Neural cell (in vitro differentiated cells): ENCODE measurements at regions not wholly inside any gene's neighbourhood (a gene's known extent, or its start where the extent isn't known, plus 50 kb on each side); places are given as distances from the start of the nearest gene placed in this dataset.

Experiments
- H2AFZ ChIP-seq: fragments of 200-600, 300-800 bp; sonication (generic), shearing (Covaris generic); 2 replicates; pipeline ENCODE4 v1.6.0; 2014; ENCODE audit warnings: low read depth, mild to moderate bottlenecking, antibody characterized with exemption, low read length, moderate library complexity
- H3F3A ChIP-seq: fragments of 200-600 bp; shearing (Covaris generic); 2 replicates; pipeline ENCODE4 v1.6.1; 2016; ENCODE audit warnings: mild to moderate bottlenecking, moderate library complexity, mixed read lengths, antibody characterized with exemption, low read length; ENCODE audit not compliant: insufficient read depth, poor library complexity, severe bottlenecking
- H3K27ac ChIP-seq: fragments of 200-600, 300-800 bp; sonication (generic), shearing (Covaris generic); 2 replicates; pipeline ENCODE4 v1.5.1; 2014; ENCODE audit warnings: mild to moderate bottlenecking, low read length, moderate library complexity
- H3K27me3 ChIP-seq: fragments of 300-800, 200-600 bp; sonication (generic), shearing (Covaris generic); 2 replicates; pipeline ENCODE4 v1.6.0; 2014; ENCODE audit warnings: mild to moderate bottlenecking, low read depth, low read length, moderate library complexity; ENCODE audit not compliant: insufficient read depth
- H3K36me3 ChIP-seq: fragments of 300-800, 200-600 bp; sonication (generic), shearing (Covaris generic); 2 replicates; pipeline ENCODE4 v1.5.1; 2014; ENCODE audit warnings: mild to moderate bottlenecking, antibody characterized with exemption, low read length, moderate library complexity; ENCODE audit not compliant: insufficient read depth
- H3K4me2 ChIP-seq: fragments of 300-800, 200-600 bp; sonication (generic), shearing (Covaris generic); 2 replicates; pipeline ENCODE4 v1.6.0; 2014; ENCODE audit warnings: mild to moderate bottlenecking, low read length
- H3K4me3 ChIP-seq: fragments of 300-800, 200-600 bp; sonication (generic), shearing (Covaris generic); 2 replicates; pipeline ENCODE4 v1.5.1; 2014; ENCODE audit warnings: mild to moderate bottlenecking, low read length, moderate library complexity
- H3K79me2 ChIP-seq: fragments of 200-600 bp; shearing (Covaris generic); replicated peaks from 2 replicates; pipeline ENCODE4 v1.6.0; 2014; ENCODE audit warnings: mild to moderate bottlenecking, low read length, moderate library complexity; ENCODE audit not compliant: insufficient read depth
- H3K9ac ChIP-seq: fragments of 300-800, 200-600 bp; sonication (generic), shearing (Covaris generic); 2 replicates; pipeline ENCODE4 v1.6.1; 2016; ENCODE audit warnings: mild to moderate bottlenecking, low read length, mixed read lengths
- H3K9me2 ChIP-seq: fragments of 200-600 bp; shearing (Covaris generic); 2 replicates; pipeline ENCODE4 v1.6.1; 2016; ENCODE audit warnings: mild to moderate bottlenecking, low read length, mixed read lengths; ENCODE audit not compliant: insufficient read depth
- H3K9me3 ChIP-seq: fragments of 200-600, 300-800 bp; sonication (generic), shearing (Covaris generic); 2 replicates; pipeline ENCODE4 v1.6.1; 2016; ENCODE audit warnings: mild to moderate bottlenecking, mixed run types, low read length, moderate library complexity, mixed read lengths
- H4K20me1 ChIP-seq: fragments of 200-600 bp; shearing (Covaris generic); 2 replicates; pipeline ENCODE4 v1.6.1; 2016; ENCODE audit warnings: mild to moderate bottlenecking, mixed run types; ENCODE audit not compliant: insufficient read depth
- EP300 ChIP-seq: fragments of 450-650 bp; conservative IDR thresholded peaks from 2 replicates; pipeline ENCODE4 v1.6.1; 2014; ENCODE audit warnings: antibody characterized with exemption, mild to moderate bottlenecking, moderate library complexity; ENCODE audit not compliant: poor library complexity, severe bottlenecking
- EZH2 ChIP-seq: fragments of 200-600, 300-800 bp; shearing (Covaris generic), sonication (generic); IDR thresholded peaks from 2 replicates; pipeline ENCODE4 v1.6.1; 2014; ENCODE audit warnings: antibody characterized with exemption, low read length, borderline replicate concordance, mild to moderate bottlenecking; ENCODE audit not compliant: insufficient read depth, poor library complexity, severe bottlenecking
- MXI1 ChIP-seq: fragments of 450-650 bp; conservative IDR thresholded peaks from 2 replicates; pipeline ENCODE4 v1.6.1; 2014; ENCODE audit warnings: antibody characterized with exemption, mild to moderate bottlenecking; ENCODE audit not compliant: poor library complexity, severe bottlenecking
- POLR2AphosphoS5 ChIP-seq: IDR thresholded peaks from 2 replicates; pipeline ENCODE4 v1.6.1; 2012
- RAD21 ChIP-seq: fragments of 450-650 bp; conservative IDR thresholded peaks from 2 replicates; pipeline ENCODE4 v1.6.1; 2014; ENCODE audit warnings: antibody characterized with exemption, mild to moderate bottlenecking, moderate library complexity
- SMC3 ChIP-seq: fragments of 450-650 bp; conservative IDR thresholded peaks from 2 replicates; pipeline ENCODE4 v1.6.1; 2014; ENCODE audit warnings: antibody characterized with exemption, mild to moderate bottlenecking, moderate library complexity; ENCODE audit not compliant: poor library complexity
- TAF1 ChIP-seq: IDR thresholded peaks from 2 replicates; pipeline ENCODE4 v1.6.1; 2012; ENCODE audit warnings: low read depth
- TF ChIP-seq, protein P1 (sequence below): fragments of 450-650 bp; IDR thresholded peaks from 2 replicates; pipeline ENCODE4 v1.5.1; 2014; ENCODE audit warnings: antibody characterized with exemption, mild to moderate bottlenecking, moderate library complexity; ENCODE audit not compliant: poor library complexity, severe bottlenecking
- TF ChIP-seq, protein P2 (sequence below): IDR thresholded peaks from 2 replicates; pipeline ENCODE4 v1.6.1; 2012; ENCODE audit warnings: borderline replicate concordance

DNA sequence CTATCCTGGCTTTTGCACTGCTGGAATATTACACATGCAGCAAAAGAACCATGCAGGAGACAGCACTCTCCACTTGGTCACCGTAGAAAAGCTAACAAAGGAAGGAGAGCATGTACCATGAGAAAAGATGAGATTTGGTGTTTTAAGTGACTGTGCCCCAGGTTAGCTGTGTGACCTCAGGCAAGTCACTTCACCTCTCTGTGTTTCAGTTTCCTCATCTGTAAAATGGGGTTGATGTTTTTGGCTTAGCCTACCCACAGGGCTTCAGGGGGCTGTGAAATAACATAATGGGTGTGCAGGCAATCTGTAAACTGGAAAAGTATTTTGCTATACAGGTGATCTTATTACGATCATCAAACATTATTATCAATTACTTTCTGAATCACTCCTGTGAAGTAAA, 69.3 kb upstream of the SLC6A11 start:
- H4K20me1 ChIP-seq: no peaks in the 10 kb centered on the region
- H3K9ac ChIP-seq: no peak overlapping the region
- H3K27ac ChIP-seq: no peak overlapping the region
- no peak overlapping the region for H2AFZ ChIP-seq
- no peaks in the 10 kb centered on the region for H3K9me2 ChIP-seq
- no peaks in the 10 kb centered on the region for H3F3A ChIP-seq
- H3K4me3 ChIP-seq: no peak overlapping the region
- no peaks in the 10 kb centered on the region for H3K79me2 ChIP-seq
- no peaks in the 10 kb centered on the region for H3K36me3 ChIP-seq
- TF ChIP-seq EP300 (no peak), POLR2AphosphoS5 (no peak), RAD21 (no peak), TAF1 (no peak)
- TF ChIP-seq, protein P1, sequence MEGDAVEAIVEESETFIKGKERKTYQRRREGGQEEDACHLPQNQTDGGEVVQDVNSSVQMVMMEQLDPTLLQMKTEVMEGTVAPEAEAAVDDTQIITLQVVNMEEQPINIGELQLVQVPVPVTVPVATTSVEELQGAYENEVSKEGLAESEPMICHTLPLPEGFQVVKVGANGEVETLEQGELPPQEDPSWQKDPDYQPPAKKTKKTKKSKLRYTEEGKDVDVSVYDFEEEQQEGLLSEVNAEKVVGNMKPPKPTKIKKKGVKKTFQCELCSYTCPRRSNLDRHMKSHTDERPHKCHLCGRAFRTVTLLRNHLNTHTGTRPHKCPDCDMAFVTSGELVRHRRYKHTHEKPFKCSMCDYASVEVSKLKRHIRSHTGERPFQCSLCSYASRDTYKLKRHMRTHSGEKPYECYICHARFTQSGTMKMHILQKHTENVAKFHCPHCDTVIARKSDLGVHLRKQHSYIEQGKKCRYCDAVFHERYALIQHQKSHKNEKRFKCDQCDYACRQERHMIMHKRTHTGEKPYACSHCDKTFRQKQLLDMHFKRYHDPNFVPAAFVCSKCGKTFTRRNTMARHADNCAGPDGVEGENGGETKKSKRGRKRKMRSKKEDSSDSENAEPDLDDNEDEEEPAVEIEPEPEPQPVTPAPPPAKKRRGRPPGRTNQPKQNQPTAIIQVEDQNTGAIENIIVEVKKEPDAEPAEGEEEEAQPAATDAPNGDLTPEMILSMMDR: no peak
- H3K9me3 ChIP-seq: no peaks in the 10 kb centered on the region
- no peak overlapping the region for H3K4me2 ChIP-seq
- H3K27me3 ChIP-seq: peaks cover 14% of the 10 kb centered on the region

DNA sequence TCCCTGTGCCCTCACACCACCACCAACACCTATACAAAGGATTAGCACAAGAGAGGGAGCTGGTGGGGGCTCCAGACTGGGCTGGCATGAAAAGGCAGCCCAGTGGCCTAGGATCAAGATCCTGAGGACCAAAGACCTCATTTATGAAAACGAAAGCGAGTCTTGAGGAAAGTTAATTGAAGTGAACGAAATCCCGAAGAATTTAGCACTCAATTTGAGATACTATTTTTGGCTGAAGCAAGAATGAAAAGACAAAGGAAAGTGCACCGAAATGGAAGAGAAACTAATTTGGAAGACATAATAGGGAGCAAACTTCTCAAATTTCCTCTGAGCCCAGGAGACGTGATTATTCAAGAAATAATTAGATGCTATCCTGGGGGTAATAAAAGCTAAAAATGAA, 68.7 kb upstream of the SLC6A11 start:
- H3F3A ChIP-seq: no peaks in the 10 kb centered on the region
- TF ChIP-seq TAF1 (no peak), POLR2AphosphoS5 (no peak), RAD21 (no peak), SMC3 (no peak), EP300 (no peak), EZH2 (no peak), MXI1 (no peak)
- TF ChIP-seq, protein P1: no peak
- TF ChIP-seq, protein P2, sequence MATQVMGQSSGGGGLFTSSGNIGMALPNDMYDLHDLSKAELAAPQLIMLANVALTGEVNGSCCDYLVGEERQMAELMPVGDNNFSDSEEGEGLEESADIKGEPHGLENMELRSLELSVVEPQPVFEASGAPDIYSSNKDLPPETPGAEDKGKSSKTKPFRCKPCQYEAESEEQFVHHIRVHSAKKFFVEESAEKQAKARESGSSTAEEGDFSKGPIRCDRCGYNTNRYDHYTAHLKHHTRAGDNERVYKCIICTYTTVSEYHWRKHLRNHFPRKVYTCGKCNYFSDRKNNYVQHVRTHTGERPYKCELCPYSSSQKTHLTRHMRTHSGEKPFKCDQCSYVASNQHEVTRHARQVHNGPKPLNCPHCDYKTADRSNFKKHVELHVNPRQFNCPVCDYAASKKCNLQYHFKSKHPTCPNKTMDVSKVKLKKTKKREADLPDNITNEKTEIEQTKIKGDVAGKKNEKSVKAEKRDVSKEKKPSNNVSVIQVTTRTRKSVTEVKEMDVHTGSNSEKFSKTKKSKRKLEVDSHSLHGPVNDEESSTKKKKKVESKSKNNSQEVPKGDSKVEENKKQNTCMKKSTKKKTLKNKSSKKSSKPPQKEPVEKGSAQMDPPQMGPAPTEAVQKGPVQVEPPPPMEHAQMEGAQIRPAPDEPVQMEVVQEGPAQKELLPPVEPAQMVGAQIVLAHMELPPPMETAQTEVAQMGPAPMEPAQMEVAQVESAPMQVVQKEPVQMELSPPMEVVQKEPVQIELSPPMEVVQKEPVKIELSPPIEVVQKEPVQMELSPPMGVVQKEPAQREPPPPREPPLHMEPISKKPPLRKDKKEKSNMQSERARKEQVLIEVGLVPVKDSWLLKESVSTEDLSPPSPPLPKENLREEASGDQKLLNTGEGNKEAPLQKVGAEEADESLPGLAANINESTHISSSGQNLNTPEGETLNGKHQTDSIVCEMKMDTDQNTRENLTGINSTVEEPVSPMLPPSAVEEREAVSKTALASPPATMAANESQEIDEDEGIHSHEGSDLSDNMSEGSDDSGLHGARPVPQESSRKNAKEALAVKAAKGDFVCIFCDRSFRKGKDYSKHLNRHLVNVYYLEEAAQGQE: no peak
- H4K20me1 ChIP-seq: no peaks in the 10 kb centered on the region
- H3K9me3 ChIP-seq: no peaks in the 10 kb centered on the region
- no peak overlapping the region for H2AFZ ChIP-seq
- no peak overlapping the region for H3K27ac ChIP-seq
- peaks cover 21% of the 10 kb centered on the region for H3K27me3 ChIP-seq
- no peak overlapping the region for H3K4me2 ChIP-seq
- no peak overlapping the region for H3K9ac ChIP-seq
- H3K79me2 ChIP-seq: no peaks in the 10 kb centered on the region
- H3K9me2 ChIP-seq: no peaks in the 10 kb centered on the region
- no peaks in the 10 kb centered on the region for H3K36me3 ChIP-seq
- no peak overlapping the region for H3K4me3 ChIP-seq
